Memory B cell (primary cell): ENCODE measurements at regions not wholly inside any gene's neighbourhood (a gene's known extent, or its start where the extent isn't known, plus 50 kb on each side); places are given as distances from the start of the nearest gene placed in this dataset.
"Not testable (repeated sequence)": the region's sequence is repeated elsewhere in the genome, so short reads cannot be mapped to it uniquely, and the experiment has no call there.

Source experiments
- ATAC-seq: fragments of 150-1000 bp; cut with Tn5 transposase; 2 replicates; pipeline ENCODE4 v1.10.0; 2021; ENCODE audit warnings: low read depth, mild to moderate bottlenecking, moderate library complexity
- DNase-seq, 2 donors: peaks; one replicate each; pipeline ENCODE4 v3.0.0; 2022; ENCODE audit warnings: low spot score in 2 of 2
- H3K27ac Mint-ChIP-seq: one replicate; pipeline ENCODE4 v1.8.0; 2022; ENCODE audit warnings: mild to moderate bottlenecking, moderate library complexity, mixed read lengths
- H3K27me3 Mint-ChIP-seq: one replicate; pipeline ENCODE4 v1.8.0; 2022; ENCODE audit warnings: mixed read lengths
- H3K36me3 Mint-ChIP-seq: one replicate; pipeline ENCODE4 v1.8.0; 2022; ENCODE audit warnings: mild to moderate bottlenecking, mixed read lengths
- H3K4me1 Mint-ChIP-seq: one replicate; pipeline ENCODE4 v1.8.0; 2022; ENCODE audit warnings: mixed read lengths
- H3K4me3 Mint-ChIP-seq: one replicate; pipeline ENCODE4 v1.8.0; 2022; ENCODE audit warnings: mild to moderate bottlenecking, moderate library complexity, mixed read lengths
- H3K9me3 Mint-ChIP-seq: one replicate; pipeline ENCODE4 v1.8.0; 2022; ENCODE audit warnings: mixed read lengths

DNA sequence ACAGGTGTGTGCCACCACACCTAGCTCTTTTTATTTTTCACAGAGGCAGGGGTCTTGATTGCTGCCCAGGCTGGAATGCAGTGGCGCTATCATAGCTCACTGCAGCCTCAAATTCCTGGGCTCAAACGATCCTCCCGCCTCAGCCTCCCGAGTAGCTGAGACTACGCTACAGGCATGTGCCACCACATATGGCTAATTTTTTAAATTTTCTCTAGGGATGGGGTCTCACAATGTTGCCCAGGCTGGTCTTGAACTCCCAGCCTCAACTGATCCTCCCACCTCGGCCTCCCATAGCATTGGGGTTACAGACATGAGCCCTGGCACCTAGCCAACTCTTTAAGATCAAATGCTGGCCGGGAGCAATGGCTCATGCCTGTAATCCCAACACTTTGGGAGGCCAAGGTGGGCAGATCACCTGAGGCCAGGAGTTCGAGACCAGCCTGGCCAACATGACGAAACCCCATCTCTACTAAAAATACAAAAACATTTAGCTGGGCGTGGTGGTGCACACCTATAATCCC, 50.6 kb upstream of the MYL10 start:
- not testable (repeated sequence) for H3K9me3 Mint-ChIP-seq, H3K4me1 Mint-ChIP-seq, ATAC-seq, DNase-seq, H3K27ac Mint-ChIP-seq, H3K36me3 Mint-ChIP-seq, H3K27me3 Mint-ChIP-seq, H3K4me3 Mint-ChIP-seq

DNA sequence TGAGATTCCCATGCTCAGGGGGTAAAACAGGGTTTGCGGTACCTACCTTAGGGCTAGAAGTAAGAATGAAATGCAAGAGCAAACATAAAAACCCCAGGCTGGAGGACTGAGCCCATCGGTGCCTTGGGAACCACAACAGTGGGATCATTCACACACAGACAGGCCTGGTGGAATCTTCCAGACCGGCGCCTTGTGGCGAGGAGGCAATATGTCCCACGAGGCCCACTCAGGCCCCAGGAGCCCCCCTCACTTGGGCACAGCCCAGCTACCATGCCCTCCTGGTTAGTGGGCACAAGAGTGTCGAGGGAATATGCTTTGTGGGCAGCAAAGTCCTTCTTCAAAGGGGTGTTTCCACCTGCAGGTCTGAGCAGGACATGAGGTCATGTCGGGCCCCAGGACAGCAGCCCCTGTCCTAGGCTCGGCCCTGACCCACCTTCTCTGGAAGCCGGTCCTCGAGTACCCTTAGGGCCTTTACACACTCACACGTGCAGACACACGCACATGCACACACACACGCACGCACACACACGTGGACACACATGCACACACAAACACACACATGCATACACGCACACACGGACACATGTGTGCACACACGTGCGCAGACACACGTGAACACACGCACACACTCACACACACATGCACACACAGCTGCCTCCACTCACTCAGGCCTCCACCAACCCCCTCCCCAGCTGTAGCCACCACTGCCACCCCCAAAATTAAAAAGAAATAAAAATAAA, 51.5 kb upstream of the MYL10 start:
- no peaks in the 10 kb centered on the region for H3K36me3 Mint-ChIP-seq
- peaks cover 2% of the 10 kb centered on the region for H3K27me3 Mint-ChIP-seq
- DNase-seq (no peak), ATAC-seq (no peak)
- no peaks in the 10 kb centered on the region for H3K9me3 Mint-ChIP-seq
- H3K27ac Mint-ChIP-seq, result no peak overlapping the region
- H3K4me3 Mint-ChIP-seq, result no peak overlapping the region
- no peaks in the 10 kb centered on the region for H3K4me1 Mint-ChIP-seq

DNA sequence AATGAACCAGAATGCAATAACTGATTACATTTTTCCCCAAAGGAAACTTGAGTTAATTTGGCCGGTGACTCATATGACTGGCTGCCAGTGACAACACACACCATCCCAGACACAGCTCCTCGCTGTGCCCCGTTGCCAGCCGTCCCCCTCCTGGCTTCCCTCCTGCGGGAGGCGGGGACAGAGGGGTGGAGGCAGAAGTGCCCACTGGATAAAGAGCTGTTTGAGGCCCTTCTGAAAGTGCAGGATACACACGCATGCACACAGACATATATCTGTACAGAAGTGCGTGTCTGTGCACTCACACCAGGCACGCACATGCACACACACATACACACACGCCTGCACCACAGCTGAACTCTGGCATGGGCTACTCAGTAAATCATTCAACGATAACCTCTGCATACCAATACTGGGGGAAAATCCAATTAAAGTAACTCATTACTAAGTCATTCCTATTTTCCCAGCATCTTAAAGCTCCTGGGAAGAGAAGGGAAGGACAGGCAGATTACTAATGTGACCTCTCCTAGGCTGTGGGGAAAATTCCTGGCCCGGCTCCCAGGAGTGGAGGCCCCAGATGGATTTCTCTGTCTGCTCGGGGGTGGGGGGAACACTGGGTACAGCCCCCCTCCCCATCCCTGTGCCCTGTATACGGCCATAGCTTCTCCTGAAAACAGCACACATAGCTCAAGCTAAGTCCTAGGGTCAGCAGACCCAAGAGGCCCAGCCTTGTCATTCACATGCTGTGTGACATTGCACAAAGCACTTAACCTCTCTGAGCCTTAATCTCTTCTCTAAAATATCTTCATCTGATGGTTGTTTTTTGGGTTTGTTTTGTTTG, 52.3 kb upstream of the MYL10 start:
- no peak overlapping the region for H3K27ac Mint-ChIP-seq

DNA sequence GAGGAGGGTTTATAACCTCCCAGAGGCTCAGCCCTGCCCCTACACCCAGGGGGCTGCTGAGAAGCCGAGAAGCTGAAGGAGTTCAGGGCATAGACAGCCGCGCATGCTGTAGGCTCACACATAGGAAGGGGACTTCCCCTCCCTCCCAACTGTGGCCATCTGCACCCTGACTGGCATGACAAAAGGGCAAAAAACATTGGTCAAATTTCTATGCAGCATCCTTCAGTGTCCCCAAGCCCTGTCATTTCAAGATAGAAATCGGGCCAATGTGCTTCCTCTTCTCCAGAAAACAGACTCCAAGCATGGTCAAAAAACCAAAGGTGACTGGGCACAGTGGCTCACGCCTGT, 55.9 kb upstream of the MYL10 start:
- no peak overlapping the region for H3K4me3 Mint-ChIP-seq
- peaks cover 3% of the 10 kb centered on the region for H3K4me1 Mint-ChIP-seq
- H3K9me3 Mint-ChIP-seq, result no peaks in the 10 kb centered on the region
- no peak overlapping the region for H3K27ac Mint-ChIP-seq
- DNase-seq, result no peak
- ATAC-seq, result no peak
- H3K27me3 Mint-ChIP-seq, result peaks cover 12% of the 10 kb centered on the region
- H3K36me3 Mint-ChIP-seq, result no peaks in the 10 kb centered on the region

More for the DNA sequence above, 52.3 kb upstream of the MYL10 start:
- DNase-seq (no peak), ATAC-seq (no peak)
- no peaks in the 10 kb centered on the region for H3K4me1 Mint-ChIP-seq
- peaks cover 2% of the 10 kb centered on the region for H3K27me3 Mint-ChIP-seq
- H3K9me3 Mint-ChIP-seq, result no peaks in the 10 kb centered on the region
- no peak overlapping the region for H3K4me3 Mint-ChIP-seq
- no peaks in the 10 kb centered on the region for H3K36me3 Mint-ChIP-seq

DNA sequence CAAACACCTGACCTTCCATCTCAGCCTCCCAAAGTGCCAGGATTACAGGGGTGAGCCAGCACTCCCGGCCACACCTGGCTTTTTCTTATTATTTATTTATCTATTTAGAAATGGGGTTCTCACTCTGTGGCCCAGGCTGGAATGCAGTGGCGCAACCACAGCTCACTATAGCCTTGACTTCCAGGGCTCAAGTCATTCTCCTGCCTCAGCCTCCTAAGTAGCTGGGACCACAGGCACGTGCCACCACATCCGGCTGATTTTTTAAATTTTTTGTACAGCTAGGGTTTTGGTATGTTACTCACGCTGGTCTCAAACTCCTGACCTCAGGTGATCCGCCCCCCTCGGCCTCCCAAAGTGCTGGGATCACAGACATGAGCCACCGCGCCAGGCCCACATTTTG, 56.9 kb upstream of the MYL10 start:
- H3K9me3 Mint-ChIP-seq, result no peaks in the 10 kb centered on the region
- H3K27ac Mint-ChIP-seq, result no peak overlapping the region
- peaks cover 12% of the 10 kb centered on the region for H3K27me3 Mint-ChIP-seq
- peaks cover 3% of the 10 kb centered on the region for H3K4me1 Mint-ChIP-seq
- H3K36me3 Mint-ChIP-seq, result no peaks in the 10 kb centered on the region
- DNase-seq (no peak), ATAC-seq (no peak)
- no peak overlapping the region for H3K4me3 Mint-ChIP-seq

DNA sequence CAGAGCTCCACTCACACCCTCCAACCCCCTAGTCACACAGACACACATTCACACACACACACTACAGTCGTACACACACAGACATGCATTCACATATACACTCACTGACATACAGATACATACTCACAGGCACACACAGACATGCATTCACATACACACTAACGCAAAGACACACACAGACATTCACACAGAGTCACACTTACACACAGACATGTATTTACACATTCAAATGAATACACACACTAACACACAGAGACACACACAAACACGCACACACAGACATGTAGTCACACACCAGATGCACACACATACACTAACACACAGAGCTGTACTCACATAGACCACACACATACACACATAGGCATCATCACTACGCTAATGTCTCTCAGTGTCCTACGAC, 58.0 kb upstream of the MYL10 start:
- no peaks in the 10 kb centered on the region for H3K36me3 Mint-ChIP-seq
- H3K27me3 Mint-ChIP-seq, result peaks cover 12% of the 10 kb centered on the region
- no peak overlapping the region for H3K4me3 Mint-ChIP-seq
- DNase-seq (no peak), ATAC-seq (no peak)
- H3K4me1 Mint-ChIP-seq, result peaks cover 3% of the 10 kb centered on the region
- H3K9me3 Mint-ChIP-seq, result no peaks in the 10 kb centered on the region
- H3K27ac Mint-ChIP-seq, result no peak overlapping the region

DNA sequence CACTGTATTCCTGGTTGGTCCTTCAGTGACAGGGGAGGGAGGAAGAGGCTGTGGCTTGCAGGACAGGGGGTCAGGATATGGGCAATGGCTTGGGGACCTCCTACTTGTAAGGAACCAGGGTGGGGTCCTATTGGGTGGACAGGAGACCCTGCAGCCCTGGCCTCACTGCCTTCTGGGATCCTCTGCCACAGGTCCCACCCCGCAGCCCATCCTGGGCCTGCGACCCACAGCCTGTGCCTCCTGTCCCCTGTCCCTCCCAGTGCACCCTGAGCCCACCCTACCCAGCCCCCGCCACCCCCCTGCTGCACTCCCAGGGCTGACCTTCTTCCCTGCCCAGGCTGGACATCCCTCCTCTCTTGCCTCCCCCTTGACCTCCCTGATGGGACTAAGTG, 58.7 kb upstream of the MYL10 start:
- Mint-ChIP-seq H3K9me3 (no peaks in the 10 kb centered on the region), H3K27ac (no peak overlapping the region), H3K27me3 (peaks cover 12% of the 10 kb centered on the region), H3K36me3 (no peaks in the 10 kb centered on the region), H3K4me1 (peaks cover 3% of the 10 kb centered on the region), H3K4me3 (peak overlapping the region; percentile 30)
- ATAC-seq (no peak), DNase-seq (no peak)

DNA sequence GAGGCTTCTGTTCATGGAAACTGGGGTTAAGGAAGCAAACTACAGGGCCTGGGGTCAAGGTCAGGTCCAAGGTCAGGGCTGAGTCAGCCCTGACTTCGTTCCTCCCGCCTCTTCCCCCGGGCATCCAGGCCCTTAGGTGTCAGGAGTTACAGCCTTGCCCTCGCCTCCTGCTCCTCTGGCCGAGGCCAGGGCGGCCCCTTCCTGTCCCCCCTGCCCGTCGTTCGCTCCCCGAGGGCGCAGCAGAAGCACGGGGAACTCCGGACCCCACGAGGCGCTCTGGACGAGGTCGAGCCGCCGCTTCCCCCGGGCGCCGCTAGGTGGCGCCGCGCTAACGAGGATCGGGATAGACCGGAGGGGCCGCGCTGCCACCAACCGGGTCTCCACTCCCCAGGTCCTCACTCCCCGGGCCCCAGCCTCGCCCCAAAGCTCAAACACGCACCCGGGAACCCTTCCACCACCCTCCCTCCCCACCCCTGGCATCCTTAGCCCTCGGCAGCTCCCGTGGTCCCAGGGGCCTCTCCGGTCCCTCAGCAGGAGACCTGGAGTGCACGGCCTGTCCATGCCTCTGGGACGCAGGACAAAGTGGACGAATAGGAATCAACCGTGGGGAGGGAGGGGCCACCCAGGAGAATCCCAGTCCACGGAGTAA, 59.2 kb upstream of the MYL10 start:
- no peak overlapping the region for H3K27ac Mint-ChIP-seq
- peaks cover 12% of the 10 kb centered on the region for H3K27me3 Mint-ChIP-seq
- peak; percentile 87 to 96 for DNase-seq
- H3K36me3 Mint-ChIP-seq, result no peaks in the 10 kb centered on the region
- ATAC-seq, result peak; percentile 95
- H3K4me3 Mint-ChIP-seq, result no peak overlapping the region
- H3K9me3 Mint-ChIP-seq, result no peaks in the 10 kb centered on the region
- H3K4me1 Mint-ChIP-seq, result peaks cover 3% of the 10 kb centered on the region

DNA sequence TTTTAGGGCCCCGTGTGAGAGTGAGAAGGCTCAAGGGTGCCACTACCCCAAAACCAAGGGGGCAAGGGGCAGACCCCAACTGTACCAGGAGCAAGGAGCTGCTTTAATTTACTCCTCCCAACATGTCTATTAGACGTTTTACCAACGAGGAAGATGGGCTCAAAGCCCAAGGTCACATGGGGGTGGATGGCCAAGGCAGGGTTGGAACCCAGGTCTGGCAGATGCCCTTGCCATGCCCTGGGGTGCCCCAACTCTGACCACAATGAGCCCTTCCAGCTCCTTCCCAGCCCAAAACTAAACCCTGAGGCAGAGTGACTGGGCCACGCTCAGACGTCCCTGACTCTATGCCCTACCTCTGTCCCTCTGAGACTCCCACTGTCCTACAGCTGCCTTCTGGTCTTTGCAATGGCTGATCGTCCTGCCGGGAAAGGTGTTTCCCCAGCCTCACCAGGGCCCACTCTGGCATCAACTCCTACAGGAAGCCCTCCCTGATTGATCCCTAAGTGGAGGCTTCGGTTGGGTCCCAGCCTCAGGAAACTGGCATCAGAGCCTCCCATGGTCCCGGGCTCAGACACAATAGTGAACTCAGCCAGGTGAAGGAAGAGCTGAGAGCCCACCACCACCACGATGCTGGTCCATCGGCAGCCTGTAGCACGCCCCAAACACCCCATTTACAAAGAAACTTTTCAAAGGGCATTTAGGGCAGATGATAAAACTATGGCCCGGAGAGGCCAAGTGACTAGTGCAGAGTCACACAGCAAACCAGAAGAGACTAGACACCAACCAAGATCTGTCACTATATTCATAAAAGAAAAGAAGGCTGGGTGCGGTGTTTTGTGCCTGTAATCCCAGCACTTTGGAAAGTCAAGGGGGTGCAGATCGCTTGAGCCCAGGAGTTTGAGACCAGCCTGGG, 60.2 kb upstream of the MYL10 start:
- H3K27me3 Mint-ChIP-seq, result peaks cover 14% of the 10 kb centered on the region
- no peak for DNase-seq
- H3K4me3 Mint-ChIP-seq, result no peak overlapping the region
- H3K36me3 Mint-ChIP-seq, result no peaks in the 10 kb centered on the region
- no peaks in the 10 kb centered on the region for H3K9me3 Mint-ChIP-seq
- H3K4me1 Mint-ChIP-seq, result peaks cover 3% of the 10 kb centered on the region
- ATAC-seq, result no peak
- H3K27ac Mint-ChIP-seq, result no peak overlapping the region

DNA sequence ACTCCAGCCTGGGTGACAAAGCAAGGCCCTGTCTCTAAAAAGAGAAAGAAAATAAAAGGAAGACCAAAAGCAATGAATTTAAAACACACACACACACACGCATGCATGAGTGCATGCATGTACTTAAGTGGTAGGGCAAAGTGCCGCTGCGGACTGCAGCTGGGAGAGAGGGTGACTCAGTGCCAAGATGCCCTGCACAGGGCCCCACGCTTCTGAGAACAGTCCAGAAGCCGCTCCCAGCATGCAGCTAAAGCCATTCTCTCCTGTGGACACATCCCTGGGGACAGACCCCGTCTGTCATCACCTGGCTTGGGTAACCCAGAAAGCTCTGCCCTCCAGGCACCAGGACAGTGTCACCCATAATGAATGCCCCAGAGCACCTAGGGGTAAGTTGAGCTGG, 61.0 kb upstream of the MYL10 start:
- DNase-seq (no peak), ATAC-seq (no peak)
- Mint-ChIP-seq H3K4me1 (peaks cover 3% of the 10 kb centered on the region), H3K27me3 (peaks cover 14% of the 10 kb centered on the region), H3K4me3 (no peak overlapping the region), H3K9me3 (no peaks in the 10 kb centered on the region), H3K36me3 (no peaks in the 10 kb centered on the region), H3K27ac (no peak overlapping the region)

DNA sequence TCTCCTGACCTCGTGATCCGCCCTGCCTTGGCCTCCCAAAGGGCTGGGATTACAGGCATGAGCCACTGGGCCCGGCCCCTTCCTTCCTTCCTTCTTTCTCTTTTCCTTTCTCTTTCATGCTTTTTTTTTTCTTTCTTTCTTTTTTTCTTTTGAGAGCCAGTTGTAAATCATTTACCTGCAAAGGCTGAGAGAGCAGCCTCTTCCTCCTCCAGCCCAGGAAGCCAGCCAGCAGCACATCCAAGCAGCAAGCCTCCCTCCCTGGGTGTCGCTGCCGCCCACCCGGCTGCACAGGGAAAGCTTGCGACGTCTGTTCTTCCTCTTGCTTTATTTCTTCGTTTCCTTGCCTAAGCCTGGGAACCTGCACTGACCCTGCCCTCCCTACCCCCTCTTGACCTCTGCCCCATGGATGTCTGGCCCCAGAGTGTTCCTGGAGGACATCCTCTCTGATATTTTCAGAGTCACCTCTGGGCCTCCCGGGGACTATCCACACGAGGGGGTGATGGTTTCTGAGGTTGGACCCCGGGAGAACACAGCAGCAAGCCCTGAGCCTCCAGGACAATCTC, 62.8 kb upstream of the MYL10 start:
- Mint-ChIP-seq H3K4me3 (no peak overlapping the region), H3K9me3 (no peaks in the 10 kb centered on the region), H3K27ac (no peak overlapping the region), H3K27me3 (peaks cover 20% of the 10 kb centered on the region), H3K4me1 (peaks cover 3% of the 10 kb centered on the region), H3K36me3 (no peaks in the 10 kb centered on the region)
- DNase-seq, result no peak
- ATAC-seq, result no peak

DNA sequence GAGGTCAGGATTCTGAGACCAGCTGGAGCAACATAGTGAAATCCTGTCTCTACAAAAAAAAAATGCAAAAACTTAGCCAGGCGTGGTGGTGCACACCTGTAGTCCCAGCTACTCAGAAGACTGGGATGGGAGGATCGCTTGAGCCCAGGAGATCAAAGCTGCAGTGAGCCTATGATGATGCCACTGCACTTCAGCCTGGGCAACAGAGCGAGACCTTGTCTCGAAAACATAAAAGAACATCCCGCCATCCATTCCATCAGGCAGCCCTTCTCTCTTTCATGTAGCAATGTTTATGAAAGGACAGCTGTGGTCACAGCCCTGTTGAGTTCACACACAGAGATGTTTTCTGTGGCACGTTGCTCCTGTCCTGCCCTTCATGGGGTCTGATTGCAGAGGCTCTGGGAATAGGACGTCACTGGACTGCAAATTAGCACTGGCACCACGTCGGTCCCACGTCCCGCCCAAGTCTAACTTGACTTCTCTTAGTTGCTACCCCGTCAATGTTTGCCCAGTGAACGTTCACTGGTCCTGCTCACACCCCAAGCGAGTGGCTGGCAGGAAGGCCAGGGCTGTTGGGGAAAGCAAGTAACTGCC, 64.5 kb upstream of the MYL10 start:
- Mint-ChIP-seq H3K9me3 (no peaks in the 10 kb centered on the region), H3K27me3 (peaks cover 16% of the 10 kb centered on the region), H3K36me3 (no peaks in the 10 kb centered on the region), H3K27ac (no peak overlapping the region), H3K4me3 (no peak overlapping the region), H3K4me1 (peaks cover 3% of the 10 kb centered on the region)
- no peak for ATAC-seq
- no peak for DNase-seq

DNA sequence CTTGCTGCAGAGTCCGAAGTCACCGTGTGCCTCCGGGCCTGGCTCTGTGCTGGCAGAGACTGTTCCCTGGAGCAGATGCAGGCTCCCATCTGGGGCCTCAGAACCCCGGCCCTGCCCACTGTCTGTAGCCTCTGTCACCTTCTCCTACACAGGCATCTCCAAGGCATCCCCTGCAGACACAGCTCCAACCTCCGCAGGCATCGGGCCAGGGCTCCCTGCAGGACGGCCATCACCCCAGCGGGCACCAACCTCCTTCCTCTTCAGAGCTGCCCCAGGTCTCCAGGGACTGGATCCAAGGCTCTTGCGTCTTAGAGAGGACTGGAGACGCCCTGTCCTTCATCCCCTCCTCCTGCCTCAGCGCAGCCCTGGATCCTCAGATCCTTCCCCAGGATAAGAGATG, 69.9 kb upstream of the MYL10 start:
- no peak overlapping the region for H3K4me3 Mint-ChIP-seq
- no peak overlapping the region for H3K27ac Mint-ChIP-seq
- DNase-seq, result no peak
- no peaks in the 10 kb centered on the region for H3K4me1 Mint-ChIP-seq
- peaks cover 12% of the 10 kb centered on the region for H3K27me3 Mint-ChIP-seq
- no peaks in the 10 kb centered on the region for H3K9me3 Mint-ChIP-seq
- ATAC-seq, result no peak
- no peaks in the 10 kb centered on the region for H3K36me3 Mint-ChIP-seq
